Nephron (organoid): ENCODE measurements at regions not wholly inside any gene's neighbourhood (a gene's known extent, or its start where the extent isn't known, plus 50 kb on each side); places are given as distances from the start of the nearest gene placed in this dataset.

Experiments used
- H3K27ac Mint-ChIP-seq, 3 experiments: 2 replicates each; pipeline ENCODE4 v1.8.0; 2020; ENCODE audit warnings: mixed read lengths in 3 of 3, mild to moderate bottlenecking in 2 of 3, moderate library complexity in 1 of 3
- H3K27me3 Mint-ChIP-seq: 2 replicates; pipeline ENCODE4 v1.8.0; 2021; ENCODE audit warnings: low read depth, mild to moderate bottlenecking, moderate library complexity, mixed read lengths
- H3K36me3 Mint-ChIP-seq: 2 replicates; pipeline ENCODE4 v1.8.0; 2020; ENCODE audit warnings: low read depth, mixed read lengths
- H3K4me1 Mint-ChIP-seq: 2 replicates; pipeline ENCODE4 v1.8.0; 2020; ENCODE audit warnings: mixed read lengths
- H3K4me3 Mint-ChIP-seq, 3 experiments: 2 replicates each; pipeline ENCODE4 v1.8.0; 2020; ENCODE audit warnings: mild to moderate bottlenecking in 3 of 3, mixed read lengths in 3 of 3, moderate library complexity in 2 of 3
- H3K9me3 Mint-ChIP-seq: 2 replicates; pipeline ENCODE4 v1.8.0; 2020; ENCODE audit warnings: mixed read lengths
- TF ChIP-seq, protein P1 (sequence below), 3 experiments: fragments of 200-600 bp; sonication (generic); IDR thresholded peaks; one replicate each; pipeline ENCODE4 v1.5.0; 2021; ENCODE audit warnings: antibody characterized with exemption in 3 of 3; ENCODE audit not compliant: unreplicated experiment in 3 of 3

GRCh38 chr6:8181951-8182845 is 79.8 kb upstream of the EEF1E1 start:
- no peaks in the 10 kb centered on the region for H3K9me3 Mint-ChIP-seq
- peak overlapping the region in 2 of 3 experiments; percentile 51 to 97 for H3K27ac Mint-ChIP-seq
- TF ChIP-seq, protein P1, sequence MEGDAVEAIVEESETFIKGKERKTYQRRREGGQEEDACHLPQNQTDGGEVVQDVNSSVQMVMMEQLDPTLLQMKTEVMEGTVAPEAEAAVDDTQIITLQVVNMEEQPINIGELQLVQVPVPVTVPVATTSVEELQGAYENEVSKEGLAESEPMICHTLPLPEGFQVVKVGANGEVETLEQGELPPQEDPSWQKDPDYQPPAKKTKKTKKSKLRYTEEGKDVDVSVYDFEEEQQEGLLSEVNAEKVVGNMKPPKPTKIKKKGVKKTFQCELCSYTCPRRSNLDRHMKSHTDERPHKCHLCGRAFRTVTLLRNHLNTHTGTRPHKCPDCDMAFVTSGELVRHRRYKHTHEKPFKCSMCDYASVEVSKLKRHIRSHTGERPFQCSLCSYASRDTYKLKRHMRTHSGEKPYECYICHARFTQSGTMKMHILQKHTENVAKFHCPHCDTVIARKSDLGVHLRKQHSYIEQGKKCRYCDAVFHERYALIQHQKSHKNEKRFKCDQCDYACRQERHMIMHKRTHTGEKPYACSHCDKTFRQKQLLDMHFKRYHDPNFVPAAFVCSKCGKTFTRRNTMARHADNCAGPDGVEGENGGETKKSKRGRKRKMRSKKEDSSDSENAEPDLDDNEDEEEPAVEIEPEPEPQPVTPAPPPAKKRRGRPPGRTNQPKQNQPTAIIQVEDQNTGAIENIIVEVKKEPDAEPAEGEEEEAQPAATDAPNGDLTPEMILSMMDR (IDR thresholded peaks at IDR 0.05; ENCODE audit: unreplicated experiment in 3 of 3) = no peak
- peaks cover 35% of the 10 kb centered on the region for H3K4me1 Mint-ChIP-seq
- no peaks in the 10 kb centered on the region for H3K36me3 Mint-ChIP-seq
- H3K27me3 Mint-ChIP-seq = peaks cover 5% of the 10 kb centered on the region
- H3K4me3 Mint-ChIP-seq = no peak overlapping the region

GRCh38 chr6:8181160-8181881 is 79.0 kb upstream of the EEF1E1 start:
- Mint-ChIP-seq H3K27ac (peak overlapping the region; percentile 26 to 97 (median 79)), H3K4me3 (no peak overlapping the region), H3K36me3 (no peaks in the 10 kb centered on the region), H3K27me3 (peaks cover 5% of the 10 kb centered on the region), H3K9me3 (no peaks in the 10 kb centered on the region), H3K4me1 (peaks cover 35% of the 10 kb centered on the region)
- TF ChIP-seq, protein P1 (IDR thresholded peaks at IDR 0.05; ENCODE audit: unreplicated experiment in 3 of 3) = no peak

- H3K4me3 Mint-ChIP-seq = peak overlapping the region in 2 of 3 experiments; percentile 4 to 52
- peaks cover 35% of the 10 kb centered on the region for H3K4me1 Mint-ChIP-seq
- peak overlapping the region; percentile 79 to 97 (median 88) for H3K27ac Mint-ChIP-seq
- H3K9me3 Mint-ChIP-seq = no peaks in the 10 kb centered on the region
- no peaks in the 10 kb centered on the region for H3K36me3 Mint-ChIP-seq
- TF ChIP-seq, protein P1 (IDR thresholded peaks at IDR 0.05; ENCODE audit: unreplicated experiment in 3 of 3) = no peak
- peaks cover 5% of the 10 kb centered on the region for H3K27me3 Mint-ChIP-seq
Observed at GRCh38 chr6:8180327-8181159, 78.2 kb upstream of the EEF1E1 start.

DNA sequence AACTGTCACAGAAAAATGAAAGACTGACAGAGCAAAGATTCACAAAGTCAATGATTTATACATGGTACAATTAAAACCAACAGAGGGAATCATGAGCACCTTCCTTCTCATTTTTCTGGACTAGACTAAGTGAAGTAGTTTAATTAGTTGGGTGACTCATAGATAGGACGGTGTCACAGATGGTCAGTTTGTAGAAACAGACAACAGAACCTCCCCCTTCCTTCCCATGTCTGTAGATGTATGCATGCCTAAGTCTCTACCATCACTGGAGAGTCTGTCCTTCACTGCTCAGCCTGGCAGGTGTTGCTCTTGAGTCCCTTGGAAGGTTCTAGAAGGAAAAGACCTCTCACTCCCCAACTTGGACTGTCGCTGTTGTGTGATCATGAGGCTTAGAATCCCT is 75.4 kb upstream of the EEF1E1 start:
- H3K36me3 Mint-ChIP-seq = no peaks in the 10 kb centered on the region
- H3K27me3 Mint-ChIP-seq = peaks cover 5% of the 10 kb centered on the region
- peaks cover 24% of the 10 kb centered on the region for H3K4me1 Mint-ChIP-seq
- peak overlapping the region in 2 of 3 experiments; percentile 61 to 70 for H3K27ac Mint-ChIP-seq
- no peaks in the 10 kb centered on the region for H3K9me3 Mint-ChIP-seq
- TF ChIP-seq, protein P1 (IDR thresholded peaks at IDR 0.05; ENCODE audit: unreplicated experiment in 3 of 3) = no peak
- no peak overlapping the region for H3K4me3 Mint-ChIP-seq

DNA sequence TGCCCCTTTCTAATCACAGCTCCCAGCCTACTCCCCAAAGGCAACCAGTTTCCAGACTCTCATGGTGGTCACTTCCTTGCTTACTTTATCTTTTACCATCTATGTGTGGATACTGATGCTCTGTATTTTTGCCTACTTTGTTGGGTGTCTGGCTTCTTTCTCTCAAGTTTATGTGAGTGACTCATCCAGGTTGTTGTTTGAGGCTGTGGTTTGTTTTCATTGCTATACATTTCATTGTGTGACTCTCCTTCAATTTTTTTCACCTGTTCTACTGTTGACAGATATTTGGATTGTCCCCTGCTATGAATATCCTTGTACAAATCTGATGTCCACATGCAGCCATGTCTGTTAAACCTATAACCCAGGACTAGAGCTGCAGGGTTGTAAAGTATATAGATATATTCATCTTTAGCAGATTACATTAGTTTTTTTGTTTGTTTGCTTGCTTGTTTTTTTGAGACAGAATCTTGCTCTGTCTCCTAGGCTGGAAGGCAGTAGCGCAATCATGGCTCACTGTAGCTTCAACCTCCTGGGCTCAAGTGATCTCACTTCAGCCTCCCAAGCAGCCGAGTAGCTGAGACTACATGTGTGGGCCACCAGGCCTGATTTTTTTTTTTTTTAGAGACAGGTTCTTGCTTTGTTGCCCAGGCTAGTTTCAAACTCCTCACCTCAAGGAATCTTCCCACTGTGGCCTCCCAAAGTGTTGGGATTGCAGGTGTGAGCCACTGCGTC is 72.9 kb upstream of the EEF1E1 start:
- TF ChIP-seq, protein P1 (IDR thresholded peaks at IDR 0.05; ENCODE audit: unreplicated experiment in 3 of 3) = no peak
- Mint-ChIP-seq H3K27me3 (peaks cover 1% of the 10 kb centered on the region), H3K4me3 (no peak overlapping the region), H3K9me3 (no peaks in the 10 kb centered on the region), H3K27ac (no peak overlapping the region), H3K4me1 (peaks cover 4% of the 10 kb centered on the region), H3K36me3 (no peaks in the 10 kb centered on the region)
